22Rv1 (cell line): ENCODE measurements at regions not wholly inside any gene's neighbourhood (a gene's known extent, or its start where the extent isn't known, plus 50 kb on each side); places are given as distances from the start of the nearest gene placed in this dataset.

Experiments
- CTCF ChIP-seq: fragments of 450-650 bp; IDR thresholded peaks from 2 replicates; pipeline ENCODE4 v1.5.1; 2017; ENCODE audit warnings: mild to moderate bottlenecking
- ZFX ChIP-seq: fragments of 450-650 bp; IDR thresholded peaks from 2 replicates; pipeline ENCODE4 v1.6.1; 2017; ENCODE audit warnings: antibody characterized with exemption, borderline replicate concordance

DNA sequence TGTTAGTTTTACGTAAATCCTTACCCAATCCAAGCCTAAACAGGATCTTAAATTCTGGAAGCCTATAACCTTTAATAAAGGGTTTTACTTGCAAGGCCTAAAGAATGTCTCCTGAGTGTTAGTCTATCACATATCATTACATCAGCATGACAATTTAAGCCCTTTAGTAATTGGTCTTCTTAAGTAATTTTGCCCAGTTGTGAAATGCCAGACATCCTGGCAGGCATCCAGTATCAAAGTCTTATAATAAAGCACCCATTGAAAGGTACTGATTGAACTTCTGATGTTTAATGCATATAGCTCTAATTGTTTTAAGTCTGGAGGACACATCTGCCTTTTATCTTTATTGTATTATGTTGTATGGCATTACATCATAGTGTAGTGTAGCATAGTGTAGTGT is 1078.9 kb downstream of the SLITRK1 start:
- TF ChIP-seq CTCF (no peak), ZFX (no peak)
